AG09309 (cell line): ENCODE measurements at regions not wholly inside any gene's neighbourhood (a gene's known extent, or its start where the extent isn't known, plus 50 kb on each side); places are given as distances from the start of the nearest gene placed in this dataset.
"Not testable (repeated sequence)": the region's sequence is repeated elsewhere in the genome, so short reads cannot be mapped to it uniquely, and the experiment has no call there.

Source experiments
- DNase-seq: peaks from one replicate; pipeline ENCODE4 v3.0.0-alpha.2; 2010; ENCODE audit warnings: low read depth
- H3K4me3 ChIP-seq: 2 replicates; pipeline ENCODE4 v1.5.1; 2011; ENCODE audit warnings: mild to moderate bottlenecking, low read depth, low read length, moderate library complexity; ENCODE audit not compliant: control insufficient read depth
- TF ChIP-seq, protein P1 (sequence below): IDR thresholded peaks from 2 replicates; pipeline ENCODE4 v1.5.1; 2011; ENCODE audit warnings: mild to moderate bottlenecking, low read depth, low read length, inconsistent platforms; ENCODE audit not compliant: insufficient read depth, control insufficient read depth; ENCODE audit errors: missing control alignments

DNA sequence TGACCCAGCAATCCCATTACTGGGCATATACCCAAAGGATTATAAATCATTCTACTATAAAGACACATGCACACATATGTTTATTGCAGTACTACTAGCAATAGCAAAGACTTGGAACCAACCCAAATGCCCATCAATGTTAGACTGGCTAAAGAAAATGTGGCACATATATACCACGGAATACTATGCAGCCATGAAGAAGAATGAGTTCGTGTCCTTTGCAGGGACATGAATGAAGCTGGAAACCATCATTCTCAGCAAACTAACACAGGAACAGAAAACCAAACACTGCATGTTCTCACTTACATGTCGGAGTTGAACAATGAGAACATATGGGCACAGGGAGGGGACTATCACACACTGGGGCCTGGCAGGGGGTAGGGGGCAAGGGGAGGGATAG is 183.0 kb downstream of the HACE1 start:
- DNase-seq, H3K4me3 ChIP-seq: not testable (repeated sequence)

DNA sequence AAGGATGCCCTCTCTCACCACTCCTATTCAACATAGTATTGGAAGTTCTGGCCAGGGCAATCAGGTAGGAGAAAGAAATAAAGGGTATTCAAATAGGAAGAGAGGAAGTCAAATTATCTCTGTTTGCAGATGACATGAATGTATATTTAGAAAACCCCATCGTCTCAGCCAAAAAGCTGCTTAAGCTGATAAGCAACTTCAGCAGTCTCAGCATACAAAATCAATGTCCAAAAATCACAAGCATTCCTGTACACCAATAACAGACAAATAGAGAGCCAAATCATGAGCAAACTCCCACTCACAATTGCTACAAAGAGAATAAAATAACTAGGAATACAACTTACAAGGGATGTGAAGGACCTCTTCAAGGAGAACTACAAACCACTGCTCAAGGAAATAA is 184.6 kb downstream of the HACE1 start:
- DNase-seq, H3K4me3 ChIP-seq: not testable (repeated sequence)

DNA sequence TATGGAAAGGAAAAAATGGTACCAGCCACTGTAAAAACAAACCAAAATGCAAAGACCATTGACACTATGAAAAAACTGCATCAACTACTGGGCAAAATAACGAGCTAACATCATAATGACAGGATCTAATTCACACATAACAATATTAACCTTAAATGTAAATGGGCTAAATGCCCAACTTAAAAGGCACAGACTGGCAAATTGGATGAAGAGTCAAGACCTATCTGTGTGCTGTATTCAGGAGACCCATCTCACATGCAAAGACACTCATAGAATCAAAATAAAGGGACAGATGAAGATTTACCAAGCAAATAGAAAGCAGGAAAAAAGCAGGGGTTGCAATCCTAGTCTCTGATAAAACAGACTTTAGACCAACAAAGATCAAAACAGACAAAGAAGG is 186.6 kb downstream of the HACE1 start:
- DNase-seq, H3K4me3 ChIP-seq: not testable (repeated sequence)

DNA sequence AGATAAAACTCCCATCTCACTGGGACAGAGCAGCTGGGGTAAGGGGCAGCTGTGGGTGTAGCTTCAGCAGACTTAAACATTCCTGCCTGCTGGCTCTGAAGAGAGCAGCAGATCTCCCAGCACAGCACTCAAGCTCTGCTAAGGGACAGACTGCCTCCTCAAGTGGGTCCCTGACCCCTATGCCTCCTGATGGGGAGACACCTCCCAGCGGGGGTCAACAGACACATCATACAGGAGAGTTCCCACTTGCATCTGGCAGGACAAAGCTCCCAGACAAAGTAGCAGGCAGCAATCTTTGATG is 188.2 kb downstream of the HACE1 start:
- H3K4me3 ChIP-seq, DNase-seq: not testable (repeated sequence)

DNA sequence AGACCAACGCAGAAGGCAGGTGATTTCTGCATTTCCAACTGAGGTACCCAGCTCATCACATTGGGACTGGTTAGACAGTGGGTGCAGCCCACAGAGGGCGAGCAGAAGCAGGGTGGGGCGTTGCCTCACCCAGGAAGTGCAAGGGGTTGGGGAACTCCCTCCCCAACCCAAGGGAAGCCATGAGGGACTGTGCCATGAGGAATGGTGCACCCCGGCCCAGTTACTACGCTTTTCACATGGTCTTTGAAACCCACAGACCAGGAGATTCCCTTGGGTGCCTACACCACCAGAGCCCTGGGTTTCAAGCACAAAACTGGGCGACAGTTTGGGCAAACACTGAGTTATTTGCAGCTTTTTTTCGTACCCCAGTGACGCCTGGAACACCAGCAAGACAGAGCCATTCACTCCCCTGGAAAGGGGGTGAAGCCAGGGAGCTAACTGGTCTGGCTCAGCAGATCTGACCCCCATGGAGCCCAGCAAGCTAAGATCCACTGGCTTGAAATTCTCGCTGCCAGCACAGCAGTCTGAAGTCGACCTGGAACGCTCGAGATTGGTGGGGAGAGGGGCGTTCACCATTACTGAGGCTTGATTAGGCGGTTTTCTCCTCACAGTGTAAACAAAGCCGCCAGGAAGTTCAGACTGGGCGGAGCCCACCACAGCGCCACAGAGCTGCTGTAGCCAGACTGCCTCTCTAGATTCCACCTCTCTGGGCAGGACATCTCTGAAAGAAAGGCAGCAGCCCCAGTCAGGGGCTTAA is 188.7 kb downstream of the HACE1 start:
- DNase-seq, H3K4me3 ChIP-seq: not testable (repeated sequence)

DNA sequence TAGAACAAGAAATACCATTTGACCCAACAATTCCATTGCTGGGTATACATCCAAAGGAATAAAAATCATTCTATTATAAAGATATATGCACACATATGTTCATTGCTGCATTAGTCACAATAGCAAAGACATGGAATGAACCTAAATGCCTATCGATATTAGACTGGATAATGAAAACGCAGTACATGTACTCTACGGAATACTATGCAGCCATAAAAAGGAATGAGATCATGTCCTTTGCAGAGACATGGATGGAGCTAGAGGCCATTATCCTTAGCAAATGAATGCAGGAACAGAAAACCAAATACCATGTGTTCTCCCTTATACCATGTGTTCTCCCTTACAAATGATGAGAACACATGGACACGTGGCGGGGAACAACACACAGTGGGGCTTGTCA is 190.2 kb downstream of the HACE1 start:
- no peak overlapping the region for H3K4me3 ChIP-seq
- TF ChIP-seq, protein P1, sequence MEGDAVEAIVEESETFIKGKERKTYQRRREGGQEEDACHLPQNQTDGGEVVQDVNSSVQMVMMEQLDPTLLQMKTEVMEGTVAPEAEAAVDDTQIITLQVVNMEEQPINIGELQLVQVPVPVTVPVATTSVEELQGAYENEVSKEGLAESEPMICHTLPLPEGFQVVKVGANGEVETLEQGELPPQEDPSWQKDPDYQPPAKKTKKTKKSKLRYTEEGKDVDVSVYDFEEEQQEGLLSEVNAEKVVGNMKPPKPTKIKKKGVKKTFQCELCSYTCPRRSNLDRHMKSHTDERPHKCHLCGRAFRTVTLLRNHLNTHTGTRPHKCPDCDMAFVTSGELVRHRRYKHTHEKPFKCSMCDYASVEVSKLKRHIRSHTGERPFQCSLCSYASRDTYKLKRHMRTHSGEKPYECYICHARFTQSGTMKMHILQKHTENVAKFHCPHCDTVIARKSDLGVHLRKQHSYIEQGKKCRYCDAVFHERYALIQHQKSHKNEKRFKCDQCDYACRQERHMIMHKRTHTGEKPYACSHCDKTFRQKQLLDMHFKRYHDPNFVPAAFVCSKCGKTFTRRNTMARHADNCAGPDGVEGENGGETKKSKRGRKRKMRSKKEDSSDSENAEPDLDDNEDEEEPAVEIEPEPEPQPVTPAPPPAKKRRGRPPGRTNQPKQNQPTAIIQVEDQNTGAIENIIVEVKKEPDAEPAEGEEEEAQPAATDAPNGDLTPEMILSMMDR: no peak
- no peak for DNase-seq

DNA sequence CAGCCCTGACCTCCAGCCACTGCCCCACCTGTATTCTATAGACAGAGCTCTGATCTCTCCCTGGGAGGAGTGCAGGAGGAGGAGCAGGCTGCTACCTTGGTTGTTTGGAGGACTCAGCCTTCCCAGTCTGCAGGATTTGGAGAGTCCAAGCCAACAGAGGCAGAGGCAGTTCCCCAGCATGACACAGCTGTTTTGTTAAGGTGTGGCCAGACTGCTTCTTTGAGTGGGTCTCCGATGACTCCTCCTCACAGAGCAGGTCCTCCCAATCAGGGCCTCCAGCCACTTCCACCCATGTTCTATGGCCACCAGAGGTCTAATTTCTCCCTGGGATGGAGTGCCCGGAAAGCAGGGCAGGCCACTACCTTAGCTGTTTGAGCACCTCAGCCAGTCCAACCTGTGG is 203.5 kb downstream of the HACE1 start:
- DNase-seq: no peak
- H3K4me3 ChIP-seq: no peak overlapping the region
- TF ChIP-seq, protein P1: no peak

DNA sequence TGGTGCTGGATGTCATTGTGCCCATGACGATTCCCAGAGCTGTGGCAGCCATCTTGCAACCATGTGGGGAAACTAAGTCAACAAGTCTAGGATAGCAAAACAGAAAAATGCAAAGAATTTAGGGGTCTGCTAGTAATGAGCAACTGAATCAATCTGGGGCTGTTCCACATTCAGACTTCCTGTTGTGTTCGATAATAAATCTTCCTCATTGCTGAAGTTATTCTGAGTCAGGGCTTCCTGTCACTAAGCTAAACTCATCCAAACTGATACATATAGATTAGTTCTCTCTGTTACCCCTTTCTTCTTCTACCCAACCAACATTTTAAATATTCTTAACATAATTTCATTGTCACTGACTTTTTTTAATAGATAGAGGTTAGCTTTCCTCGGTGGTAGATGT is 205.9 kb downstream of the HACE1 start:
- H3K4me3 ChIP-seq: no peak overlapping the region
- TF ChIP-seq, protein P1: no peak
- DNase-seq: no peak

DNA sequence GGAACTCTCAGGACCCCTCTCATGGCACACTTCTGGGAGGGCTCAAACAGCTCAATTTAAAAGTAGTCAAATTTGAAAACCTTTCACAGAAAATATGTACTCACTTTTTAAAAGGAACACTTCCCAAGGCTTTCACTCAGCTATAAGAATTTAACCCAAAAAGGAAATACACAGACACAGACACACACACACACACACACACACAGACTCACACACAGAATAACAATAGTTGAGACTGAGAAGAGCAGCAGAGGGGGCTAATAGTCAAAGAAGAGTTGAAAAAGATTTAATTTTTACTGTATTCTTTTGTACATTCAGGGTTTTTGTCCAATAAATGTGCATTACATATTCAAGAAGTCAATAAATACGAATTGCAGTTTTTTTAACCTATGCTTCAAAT is 211.4 kb downstream of the HACE1 start:
- TF ChIP-seq, protein P1: no peak
- DNase-seq: no peak
- no peak overlapping the region for H3K4me3 ChIP-seq

DNA sequence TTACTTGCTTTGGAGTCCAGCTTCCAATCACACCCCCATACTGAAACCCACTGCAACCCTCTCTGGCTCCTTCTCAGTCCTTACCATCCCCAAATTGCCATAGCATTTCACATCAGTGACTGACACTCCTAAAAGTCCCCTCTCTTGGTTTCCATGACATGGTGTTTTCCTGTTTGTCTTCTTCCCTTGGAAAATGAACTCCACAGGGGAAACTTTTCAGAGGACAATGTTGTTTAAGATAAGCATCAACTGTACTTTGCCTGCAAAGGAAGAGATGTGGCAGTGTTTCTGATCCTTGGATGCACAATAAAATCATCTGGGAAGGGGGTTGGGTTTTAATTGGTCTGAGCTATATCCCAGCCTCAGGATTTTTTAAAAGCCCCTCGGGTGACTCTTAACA is 214.9 kb downstream of the HACE1 start:
- DNase-seq: no peak
- H3K4me3 ChIP-seq: no peak overlapping the region
- TF ChIP-seq, protein P1: no peak
